Testis (tissue), 2 donors: ENCODE measurements at regions not wholly inside any gene's neighbourhood (a gene's known extent, or its start where the extent isn't known, plus 50 kb on each side); places are given as distances from the start of the nearest gene placed in this dataset.

ENCODE experiments used
- POLR2A ChIP-seq: fragments of 450-650 bp; IDR thresholded peaks from one replicate; pipeline ENCODE4 v1.6.1; 2017; ENCODE audit warnings: antibody characterized with exemption, mild to moderate bottlenecking, moderate library complexity
- TF ChIP-seq, protein P1 (sequence below), 3 experiments: fragments of 450-650 bp in 2 of 3; fragments of 200-600 bp in 1 of 3; sonication (generic) in 1 of 3; IDR thresholded peaks; one replicate each; pipeline ENCODE4 v1.5.1; 2016 to 2019; ENCODE audit warnings: antibody characterized with exemption in 3 of 3, mild to moderate bottlenecking in 2 of 3, moderate library complexity in 1 of 3

DNA sequence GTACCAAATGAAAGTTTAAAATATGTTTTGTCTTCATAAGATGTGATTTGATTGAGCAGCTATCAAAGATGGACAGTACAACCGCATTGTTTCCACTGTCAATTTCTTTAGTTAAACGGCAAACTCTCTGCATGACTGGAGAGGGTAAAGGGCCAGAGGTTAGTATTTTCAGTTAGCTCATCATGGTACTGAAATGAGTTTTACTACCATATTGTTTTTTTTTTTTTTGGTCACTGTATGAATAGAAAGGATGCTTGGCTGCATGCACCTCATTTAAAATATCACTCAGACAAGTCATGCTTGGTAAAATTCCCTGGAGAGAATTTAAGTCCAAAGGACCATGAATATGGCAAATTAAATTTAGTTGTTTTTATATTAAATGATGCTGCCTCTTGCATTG, 942.1 kb upstream of the SPRY2 start:
- TF ChIP-seq, protein P1, sequence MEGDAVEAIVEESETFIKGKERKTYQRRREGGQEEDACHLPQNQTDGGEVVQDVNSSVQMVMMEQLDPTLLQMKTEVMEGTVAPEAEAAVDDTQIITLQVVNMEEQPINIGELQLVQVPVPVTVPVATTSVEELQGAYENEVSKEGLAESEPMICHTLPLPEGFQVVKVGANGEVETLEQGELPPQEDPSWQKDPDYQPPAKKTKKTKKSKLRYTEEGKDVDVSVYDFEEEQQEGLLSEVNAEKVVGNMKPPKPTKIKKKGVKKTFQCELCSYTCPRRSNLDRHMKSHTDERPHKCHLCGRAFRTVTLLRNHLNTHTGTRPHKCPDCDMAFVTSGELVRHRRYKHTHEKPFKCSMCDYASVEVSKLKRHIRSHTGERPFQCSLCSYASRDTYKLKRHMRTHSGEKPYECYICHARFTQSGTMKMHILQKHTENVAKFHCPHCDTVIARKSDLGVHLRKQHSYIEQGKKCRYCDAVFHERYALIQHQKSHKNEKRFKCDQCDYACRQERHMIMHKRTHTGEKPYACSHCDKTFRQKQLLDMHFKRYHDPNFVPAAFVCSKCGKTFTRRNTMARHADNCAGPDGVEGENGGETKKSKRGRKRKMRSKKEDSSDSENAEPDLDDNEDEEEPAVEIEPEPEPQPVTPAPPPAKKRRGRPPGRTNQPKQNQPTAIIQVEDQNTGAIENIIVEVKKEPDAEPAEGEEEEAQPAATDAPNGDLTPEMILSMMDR (IDR thresholded peaks at IDR 0.05): no peak
- TF ChIP-seq POLR2A: no peak
